Panc1 (cell line): ENCODE measurements at regions not wholly inside any gene's neighbourhood (a gene's known extent, or its start where the extent isn't known, plus 50 kb on each side); places are given as distances from the start of the nearest gene placed in this dataset.

Source experiments
- ATAC-seq: fragments of 200-7000 bp; cut with Tn5 transposase; 2 replicates; pipeline ENCODE4 v1.9.1; 2020; ENCODE audit warnings: mild to moderate bottlenecking, moderate library complexity
- BruUV-seq: library from RNA; stranded (reverse); fragments of 400-500 nt; replicated peaks from 2 replicates; lab custom pipeline; 2021; lab: Mats Ljungman, UMichigan
- CTCF ChIA-PET: fragments of 300-600 bp; sonication (Branson Sonifier 250); formaldehyde crosslinking; loops from one replicate; lab custom pipeline; 2022; ENCODE audit warnings: antibody characterized with exemption; lab: Charles Lee
- POLR2A ChIA-PET: fragments of 300-600 bp; sonication (Branson Sonifier 250); formaldehyde crosslinking; loops from one replicate; lab custom pipeline; 2022; ENCODE audit warnings: antibody characterized with exemption; lab: Charles Lee
- DNase-seq: peaks from one replicate; pipeline ENCODE4 v3.0.0-alpha.2; 2010; ENCODE audit warnings: low read depth, low spot score
- H3K27ac ChIP-seq: 2 replicates; pipeline ENCODE4 v1.5.1; 2011; ENCODE audit warnings: mild to moderate bottlenecking, low read length, inconsistent platforms
- H3K27me3 ChIP-seq: fragments of 200-500 bp; sonication (Bioruptor generic); 2 replicates; pipeline ENCODE4 v1.6.0; 2014; ENCODE audit warnings: low read length, inconsistent platforms; ENCODE audit not compliant: control insufficient read depth, insufficient read depth
- H3K36me3 ChIP-seq: fragments of 200-500 bp; sonication (Bioruptor generic); 2 replicates; pipeline ENCODE4 v1.5.1; 2014; ENCODE audit warnings: inconsistent platforms, mild to moderate bottlenecking, low read length, moderate library complexity; ENCODE audit not compliant: control insufficient read depth, insufficient read depth
- H3K4me1 ChIP-seq: 2 replicates; pipeline ENCODE4 v1.5.1; 2011; ENCODE audit warnings: inconsistent platforms, mild to moderate bottlenecking, low read length, moderate library complexity; ENCODE audit not compliant: control insufficient read depth, insufficient read depth
- H3K4me3 ChIP-seq, 2 experiments: 2 replicates each; pipeline ENCODE4 v1.5.1; 2011 to 2012; ENCODE audit warnings: low read depth in 2 of 2, low read length in 2 of 2, mild to moderate bottlenecking in 2 of 2, inconsistent platforms in 1 of 2, moderate library complexity in 1 of 2
- H3K9me3 ChIP-seq: fragments of 200-500 bp; sonication (Bioruptor generic); 2 replicates; pipeline ENCODE4 v1.5.1; 2014; ENCODE audit warnings: low read depth, mild to moderate bottlenecking, inconsistent platforms, low read length, moderate library complexity; ENCODE audit not compliant: control insufficient read depth, insufficient read depth
- POLR2AphosphoS5 ChIP-seq: IDR thresholded peaks from 2 replicates; pipeline ENCODE4 v1.6.1; 2012; ENCODE audit warnings: mild to moderate bottlenecking, low read depth, low read length, moderate library complexity
- SIN3A ChIP-seq: IDR thresholded peaks from 2 replicates; pipeline ENCODE4 v1.6.1; 2012; ENCODE audit warnings: low read depth, mild to moderate bottlenecking, low read length, moderate library complexity, borderline replicate concordance; ENCODE audit not compliant: insufficient read depth
- TCF7L2 ChIP-seq: IDR thresholded peaks from 2 replicates; pipeline ENCODE4 v1.6.1; 2011; ENCODE audit warnings: mild to moderate bottlenecking, low read depth, low read length, inconsistent platforms
- in situ Hi-C: cut with HindIII; loops from 2 replicates; pipeline ENCODE4 v1.10.0; 2016; ENCODE audit warnings: low sequenced_read_pairs, low pct_unique_long_range_greater_than_20kb
- intact Hi-C: fragments of 100-400 bp; cut with micrococcal nuclease; formaldehyde crosslinking; loops from one replicate; pipeline ENCODE4 v1.10.0; 2022; ENCODE audit not compliant: unreplicated experiment
- TF ChIP-seq, protein P1 (sequence below): fragments of 450-650 bp; IDR thresholded peaks from 2 replicates; pipeline ENCODE4 v1.5.1; 2017; ENCODE audit warnings: mild to moderate bottlenecking
- TF ChIP-seq, protein P2 (sequence below), 2 experiments: IDR thresholded peaks; 2 replicates each; pipeline ENCODE4 v1.6.1; 2011 to 2012; ENCODE audit warnings: low read depth in 2 of 2, control low read depth in 1 of 2, low read length in 1 of 2, mild to moderate bottlenecking in 1 of 2, moderate library complexity in 1 of 2; ENCODE audit not compliant: insufficient read depth in 1 of 2

DNA sequence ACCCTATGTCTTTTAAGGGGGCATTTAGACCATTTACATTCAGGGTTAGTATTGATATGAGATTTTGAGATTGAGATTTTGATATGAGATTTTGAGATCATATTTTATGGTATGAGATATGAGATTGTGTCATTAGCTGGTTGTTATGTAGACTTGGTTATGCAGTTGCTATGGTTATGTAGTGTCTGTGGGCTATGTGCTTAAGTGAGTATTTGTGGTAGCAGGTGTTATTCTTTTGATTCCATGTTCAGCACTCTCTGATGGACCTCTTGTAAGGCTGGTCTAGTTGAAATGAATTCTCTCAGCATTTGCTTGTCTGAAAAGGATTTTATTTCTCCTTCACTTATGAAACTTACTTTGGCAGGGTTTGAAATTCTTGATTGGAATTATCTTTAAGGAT lies 225.4 kb downstream of the SATB1 start:
- DNase-seq (no peak), ATAC-seq (no peak)
- BruUV-seq: no TSS peak
- ChIA-PET POLR2A (no interaction called here), CTCF (no interaction called here)
- intact Hi-C loops: no loop called here
- H3K4me1 ChIP-seq: no peaks in the 10 kb centered on the region
- H3K27me3 ChIP-seq: no peaks in the 10 kb centered on the region
- H3K27ac ChIP-seq: no peak overlapping the region
- TF ChIP-seq, protein P1, sequence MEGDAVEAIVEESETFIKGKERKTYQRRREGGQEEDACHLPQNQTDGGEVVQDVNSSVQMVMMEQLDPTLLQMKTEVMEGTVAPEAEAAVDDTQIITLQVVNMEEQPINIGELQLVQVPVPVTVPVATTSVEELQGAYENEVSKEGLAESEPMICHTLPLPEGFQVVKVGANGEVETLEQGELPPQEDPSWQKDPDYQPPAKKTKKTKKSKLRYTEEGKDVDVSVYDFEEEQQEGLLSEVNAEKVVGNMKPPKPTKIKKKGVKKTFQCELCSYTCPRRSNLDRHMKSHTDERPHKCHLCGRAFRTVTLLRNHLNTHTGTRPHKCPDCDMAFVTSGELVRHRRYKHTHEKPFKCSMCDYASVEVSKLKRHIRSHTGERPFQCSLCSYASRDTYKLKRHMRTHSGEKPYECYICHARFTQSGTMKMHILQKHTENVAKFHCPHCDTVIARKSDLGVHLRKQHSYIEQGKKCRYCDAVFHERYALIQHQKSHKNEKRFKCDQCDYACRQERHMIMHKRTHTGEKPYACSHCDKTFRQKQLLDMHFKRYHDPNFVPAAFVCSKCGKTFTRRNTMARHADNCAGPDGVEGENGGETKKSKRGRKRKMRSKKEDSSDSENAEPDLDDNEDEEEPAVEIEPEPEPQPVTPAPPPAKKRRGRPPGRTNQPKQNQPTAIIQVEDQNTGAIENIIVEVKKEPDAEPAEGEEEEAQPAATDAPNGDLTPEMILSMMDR: no peak
- TF ChIP-seq, protein P2, sequence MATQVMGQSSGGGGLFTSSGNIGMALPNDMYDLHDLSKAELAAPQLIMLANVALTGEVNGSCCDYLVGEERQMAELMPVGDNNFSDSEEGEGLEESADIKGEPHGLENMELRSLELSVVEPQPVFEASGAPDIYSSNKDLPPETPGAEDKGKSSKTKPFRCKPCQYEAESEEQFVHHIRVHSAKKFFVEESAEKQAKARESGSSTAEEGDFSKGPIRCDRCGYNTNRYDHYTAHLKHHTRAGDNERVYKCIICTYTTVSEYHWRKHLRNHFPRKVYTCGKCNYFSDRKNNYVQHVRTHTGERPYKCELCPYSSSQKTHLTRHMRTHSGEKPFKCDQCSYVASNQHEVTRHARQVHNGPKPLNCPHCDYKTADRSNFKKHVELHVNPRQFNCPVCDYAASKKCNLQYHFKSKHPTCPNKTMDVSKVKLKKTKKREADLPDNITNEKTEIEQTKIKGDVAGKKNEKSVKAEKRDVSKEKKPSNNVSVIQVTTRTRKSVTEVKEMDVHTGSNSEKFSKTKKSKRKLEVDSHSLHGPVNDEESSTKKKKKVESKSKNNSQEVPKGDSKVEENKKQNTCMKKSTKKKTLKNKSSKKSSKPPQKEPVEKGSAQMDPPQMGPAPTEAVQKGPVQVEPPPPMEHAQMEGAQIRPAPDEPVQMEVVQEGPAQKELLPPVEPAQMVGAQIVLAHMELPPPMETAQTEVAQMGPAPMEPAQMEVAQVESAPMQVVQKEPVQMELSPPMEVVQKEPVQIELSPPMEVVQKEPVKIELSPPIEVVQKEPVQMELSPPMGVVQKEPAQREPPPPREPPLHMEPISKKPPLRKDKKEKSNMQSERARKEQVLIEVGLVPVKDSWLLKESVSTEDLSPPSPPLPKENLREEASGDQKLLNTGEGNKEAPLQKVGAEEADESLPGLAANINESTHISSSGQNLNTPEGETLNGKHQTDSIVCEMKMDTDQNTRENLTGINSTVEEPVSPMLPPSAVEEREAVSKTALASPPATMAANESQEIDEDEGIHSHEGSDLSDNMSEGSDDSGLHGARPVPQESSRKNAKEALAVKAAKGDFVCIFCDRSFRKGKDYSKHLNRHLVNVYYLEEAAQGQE (IDR thresholded peaks at IDR 0.05; ENCODE audit: insufficient read depth in 1 of 2, low read depth in 2 of 2, low read length in 1 of 2): no peak
- TF ChIP-seq SIN3A: no peak
- TF ChIP-seq TCF7L2: no peak
- TF ChIP-seq POLR2AphosphoS5: no peak
- no peak overlapping the region for H3K4me3 ChIP-seq
- H3K9me3 ChIP-seq: peaks cover 3% of the 10 kb centered on the region; the same call in 1 of the 2 replicates
- no peaks in the 10 kb centered on the region for H3K36me3 ChIP-seq
- in situ Hi-C loops: no loop called here

DNA sequence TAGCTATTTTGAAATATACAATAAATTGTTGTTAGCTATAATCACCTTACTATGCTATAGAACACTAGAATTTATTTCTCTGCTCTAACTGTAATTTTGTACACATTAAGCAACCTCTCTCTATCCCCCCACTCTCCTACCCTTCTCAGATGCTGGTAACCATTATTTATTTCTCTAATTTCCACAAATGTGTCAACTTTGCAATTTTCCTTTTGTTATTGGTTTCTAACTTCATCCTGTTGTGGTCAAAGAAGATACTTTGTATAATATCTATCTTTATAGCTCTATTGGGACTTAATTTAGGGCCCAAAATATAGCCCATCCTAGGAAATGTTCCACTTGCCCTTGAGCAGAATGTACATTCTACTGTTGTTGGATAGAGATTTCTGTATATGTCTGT lies 229.3 kb downstream of the SATB1 start:
- Histone ChIP-seq H3K27me3 (no peaks in the 10 kb centered on the region), H3K36me3 (no peaks in the 10 kb centered on the region), H3K9me3 (peaks cover 3% of the 10 kb centered on the region; the same call in 1 of the 2 replicates), H3K4me1 (no peaks in the 10 kb centered on the region), H3K4me3 (no peak overlapping the region), H3K27ac (no peak overlapping the region)
- ChIA-PET CTCF (no interaction called here), POLR2A (no interaction called here)
- TF ChIP-seq POLR2AphosphoS5: no peak
- TF ChIP-seq, protein P2 (IDR thresholded peaks at IDR 0.05; ENCODE audit: insufficient read depth in 1 of 2, low read depth in 2 of 2, low read length in 1 of 2): no peak
- TF ChIP-seq SIN3A: no peak
- TF ChIP-seq TCF7L2: no peak
- TF ChIP-seq, protein P1: no peak
- intact Hi-C loops: no loop called here
- DNase-seq (no peak), ATAC-seq (no peak)
- in situ Hi-C loops: no loop called here
- BruUV-seq: no TSS peak
